RPMI7951 (cell line): ENCODE measurements at regions not wholly inside any gene's neighbourhood (a gene's known extent, or its start where the extent isn't known, plus 50 kb on each side); places are given as distances from the start of the nearest gene placed in this dataset.
A peak's percentile ranks its signal among the peaks of the same experiment; 100 is the strongest.
"Not testable (repeated sequence)": the region's sequence is repeated elsewhere in the genome, so short reads cannot be mapped to it uniquely, and the experiment has no call there.

ENCODE experiments used
- DNase-seq: peaks from one replicate; pipeline ENCODE4 v3.0.0-alpha.2; 2012; ENCODE audit warnings: low read depth

DNA sequence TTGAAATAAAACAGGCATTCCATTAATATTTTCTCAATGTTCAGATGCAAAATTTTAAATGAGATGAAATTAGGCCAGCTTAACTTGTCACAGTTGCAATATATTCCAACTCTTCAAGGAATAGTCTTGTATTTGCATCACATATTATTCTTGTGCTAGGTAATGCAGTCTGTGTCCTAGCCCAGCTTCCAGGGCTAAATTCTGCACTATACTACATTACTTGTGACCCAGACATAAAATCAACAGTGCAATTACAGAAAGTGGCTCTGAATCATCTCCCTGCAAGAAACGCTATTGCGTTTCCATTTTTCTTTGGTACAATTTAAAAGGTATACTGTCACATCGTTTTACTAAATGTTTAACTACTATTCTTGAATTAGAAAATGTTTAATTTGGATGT, 399.2 kb downstream of the TENT5A start:
- no peak for DNase-seq

DNA sequence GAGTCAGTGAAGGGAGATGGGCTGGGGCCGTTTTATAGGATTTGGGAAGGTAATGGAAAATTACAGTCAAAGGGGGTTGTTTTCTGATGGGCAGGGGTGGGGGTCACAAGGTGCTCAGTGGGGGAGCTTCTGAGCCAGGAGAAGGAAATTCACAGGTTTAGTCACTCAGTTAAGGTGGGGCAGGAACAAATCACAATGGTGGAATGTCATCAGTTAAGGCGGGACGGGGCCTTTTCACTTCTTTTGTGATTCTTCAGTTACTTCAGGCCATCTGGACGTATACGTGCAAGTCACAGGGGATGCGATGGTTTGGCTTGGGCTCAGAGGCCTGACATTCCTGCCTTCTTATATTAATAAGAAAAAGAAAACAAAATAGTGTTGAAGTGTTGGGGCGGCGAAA, 408.5 kb downstream of the TENT5A start:
- not testable (repeated sequence) for DNase-seq

DNA sequence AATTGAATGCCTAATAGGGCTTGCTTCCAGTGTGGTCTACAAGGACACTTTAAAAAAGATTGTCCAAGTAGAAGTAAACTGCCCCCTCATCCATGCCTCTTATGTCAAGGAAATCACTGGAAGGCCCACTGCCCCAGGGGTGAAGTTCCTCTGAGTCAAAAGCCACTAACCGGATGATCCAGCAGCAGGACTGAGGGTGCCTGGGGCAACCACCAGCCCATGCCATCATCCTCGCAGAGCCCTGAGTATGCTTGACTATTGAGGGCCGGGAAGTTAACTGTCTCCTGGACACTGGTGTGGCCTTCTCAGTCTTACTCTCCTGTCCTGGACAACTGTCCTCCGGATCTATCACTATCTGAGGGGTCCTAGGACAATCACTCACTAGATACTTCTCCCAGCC, 411.5 kb downstream of the TENT5A start:
- DNase-seq, result peak; percentile 33

DNA sequence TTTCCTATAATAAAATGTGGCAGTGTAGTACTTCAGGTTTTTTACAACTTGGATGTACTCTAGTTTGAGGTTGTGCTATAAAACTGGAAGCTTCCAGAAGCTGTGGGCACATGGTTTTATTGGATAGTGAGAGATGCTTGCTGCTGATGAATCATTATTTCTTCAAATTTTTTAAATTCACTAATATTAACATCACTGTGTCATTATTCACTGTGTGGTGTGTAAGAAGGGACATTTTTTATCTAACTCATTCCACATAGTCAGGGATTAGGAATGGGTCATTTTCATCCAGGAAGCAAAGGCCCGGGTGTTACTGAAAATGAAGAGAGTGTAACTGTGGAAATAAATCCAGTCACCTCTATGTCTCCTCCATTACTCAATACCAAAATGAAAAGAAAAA, 421.0 kb downstream of the TENT5A start:
- DNase-seq, result no peak

DNA sequence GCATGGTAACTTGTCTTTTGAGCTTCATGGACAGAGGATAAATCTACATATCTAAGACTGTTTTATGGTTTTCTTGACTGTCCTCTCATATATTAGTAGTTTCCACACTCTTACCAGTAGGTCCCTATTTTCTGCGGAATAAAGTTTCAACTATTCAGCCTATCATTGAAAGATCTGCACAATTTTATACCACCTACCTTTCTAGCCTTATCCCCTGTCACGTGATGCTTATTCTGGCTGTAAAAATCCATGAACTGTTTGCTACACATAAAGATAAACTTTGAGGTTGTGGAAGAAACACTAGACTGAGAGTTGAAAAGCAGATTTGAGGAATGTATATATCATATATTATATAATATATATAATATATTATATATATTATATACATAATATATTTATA, 423.8 kb downstream of the TENT5A start:
- no peak for DNase-seq

DNA sequence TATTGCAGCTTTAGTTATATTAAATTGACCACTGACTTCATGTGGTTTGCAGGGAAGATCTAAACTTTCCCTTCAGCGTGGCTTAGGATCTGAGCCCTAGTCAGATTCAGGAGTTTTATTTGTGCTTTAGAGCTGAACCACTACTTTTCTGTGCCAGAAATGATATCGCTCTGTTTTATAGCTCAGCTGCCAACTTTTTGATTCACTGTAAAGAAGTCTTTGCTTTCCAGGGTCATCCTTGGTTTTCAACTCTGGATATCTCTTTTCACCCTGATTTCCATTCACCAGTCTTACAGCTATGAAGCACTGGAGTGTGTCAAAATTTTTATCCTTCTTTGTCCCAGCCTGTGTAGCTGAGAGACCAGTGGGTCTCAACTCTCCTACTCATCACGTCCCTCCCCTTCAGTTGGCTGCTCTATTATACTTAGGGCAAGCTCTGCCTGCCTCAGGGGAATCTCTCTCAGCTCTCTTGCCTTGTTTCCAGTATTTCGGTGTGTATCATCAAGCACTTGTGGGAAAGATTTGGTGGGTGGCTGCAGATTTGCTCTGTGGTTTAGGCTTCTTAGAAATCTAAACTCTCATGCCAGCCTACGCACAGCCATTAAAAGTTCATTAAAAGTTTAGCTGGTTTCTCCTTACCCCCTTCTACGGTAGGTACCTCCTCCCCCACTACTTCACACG, 425.5 kb downstream of the TENT5A start:
- DNase-seq, result peak; percentile 45

DNA sequence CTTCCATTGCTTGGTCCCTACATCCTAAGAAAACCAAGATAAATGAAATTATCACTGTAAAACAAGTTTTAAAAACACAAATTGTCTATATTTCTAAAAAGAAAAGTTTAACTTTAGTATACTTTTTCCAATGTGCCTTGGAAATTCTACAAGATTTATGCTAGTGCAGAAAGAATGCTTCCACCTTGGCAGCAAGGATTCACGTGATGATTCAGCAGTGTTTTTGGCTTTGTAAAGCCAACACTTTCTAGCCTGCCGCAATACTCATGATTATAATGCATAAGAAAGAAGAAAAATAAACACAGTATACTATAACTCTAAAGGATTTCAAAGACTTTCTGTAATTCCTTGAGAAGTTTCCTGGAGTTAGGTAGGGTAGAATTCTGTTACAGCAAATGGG, 442.7 kb downstream of the TENT5A start:
- DNase-seq, result no peak

DNA sequence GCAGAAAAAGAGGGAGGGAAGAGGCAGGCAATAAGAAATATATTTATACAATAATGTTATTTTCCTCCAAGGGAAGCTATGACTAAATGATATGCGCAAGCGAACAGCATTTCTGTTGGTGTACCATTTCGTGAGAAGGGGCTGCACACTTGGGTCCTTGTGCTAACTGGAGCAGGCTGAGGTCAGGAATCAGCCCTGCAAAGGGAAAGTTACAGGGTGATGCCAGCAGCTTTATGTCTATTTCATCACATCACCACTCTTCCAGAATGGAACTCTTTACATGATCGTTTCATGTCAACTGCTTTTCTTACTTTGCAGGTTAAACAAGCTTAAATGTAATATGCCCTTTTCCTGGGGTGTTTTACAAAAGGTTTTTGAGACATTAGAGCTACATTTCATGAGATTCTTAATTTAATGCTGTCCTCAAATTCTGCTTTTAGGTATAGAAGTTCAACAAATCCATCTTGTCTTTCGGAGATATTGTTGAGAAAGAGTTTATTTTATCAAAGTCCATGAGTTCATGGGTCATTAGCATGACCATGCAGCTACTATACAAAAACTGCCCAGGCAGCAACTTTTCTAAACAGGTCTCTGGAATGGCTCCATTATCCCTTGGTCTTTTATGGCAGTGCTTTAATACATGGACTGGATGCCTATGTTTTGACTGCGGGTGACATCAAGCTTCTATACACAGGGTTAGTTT, 443.8 kb downstream of the TENT5A start:
- no peak for DNase-seq

DNA sequence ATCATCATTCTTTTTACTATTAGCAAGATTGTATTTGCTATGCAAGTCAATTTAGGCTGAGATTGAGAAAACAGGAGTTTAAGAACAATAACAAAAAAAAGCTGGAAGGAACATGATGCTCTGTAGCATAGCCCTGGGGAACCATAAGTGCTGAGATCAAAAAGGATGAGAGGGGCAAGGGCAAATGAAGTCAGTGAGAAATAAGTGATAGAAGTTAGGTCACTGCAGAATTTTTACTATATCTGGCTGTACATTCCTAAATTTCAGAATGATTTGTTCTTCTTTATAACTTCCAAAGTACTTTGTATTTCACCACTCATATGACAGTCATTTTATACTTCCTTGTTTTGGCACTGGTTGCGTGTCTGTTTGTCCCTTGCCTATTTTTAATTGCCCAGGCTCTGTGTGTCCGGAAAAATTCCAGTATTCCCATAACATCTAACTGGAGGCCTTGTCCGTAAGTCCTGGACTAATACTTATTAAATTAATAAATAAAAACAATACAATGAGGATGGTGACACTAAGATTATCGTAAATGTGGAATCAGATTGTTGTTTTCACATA, 444.7 kb downstream of the TENT5A start:
- DNase-seq, result no peak

DNA sequence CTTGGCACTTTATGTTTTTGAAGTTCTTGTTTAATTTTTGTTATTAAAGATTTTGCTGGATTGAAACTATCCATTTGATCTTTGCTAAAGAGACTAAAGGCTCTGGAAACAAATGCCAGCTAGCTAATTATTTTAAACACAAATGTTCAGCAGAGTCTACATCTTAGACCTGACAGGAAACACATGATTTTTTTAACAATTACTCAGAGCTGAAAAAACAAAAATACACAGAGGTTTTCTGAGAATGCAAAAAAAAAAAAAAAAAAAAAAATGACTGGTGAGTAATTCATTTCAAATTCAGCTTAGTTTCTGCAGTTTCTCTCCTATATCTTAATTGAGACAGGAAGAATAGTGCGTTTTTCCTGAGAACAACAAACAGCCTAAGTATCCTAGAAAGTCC, 448.0 kb downstream of the TENT5A start:
- no peak for DNase-seq

DNA sequence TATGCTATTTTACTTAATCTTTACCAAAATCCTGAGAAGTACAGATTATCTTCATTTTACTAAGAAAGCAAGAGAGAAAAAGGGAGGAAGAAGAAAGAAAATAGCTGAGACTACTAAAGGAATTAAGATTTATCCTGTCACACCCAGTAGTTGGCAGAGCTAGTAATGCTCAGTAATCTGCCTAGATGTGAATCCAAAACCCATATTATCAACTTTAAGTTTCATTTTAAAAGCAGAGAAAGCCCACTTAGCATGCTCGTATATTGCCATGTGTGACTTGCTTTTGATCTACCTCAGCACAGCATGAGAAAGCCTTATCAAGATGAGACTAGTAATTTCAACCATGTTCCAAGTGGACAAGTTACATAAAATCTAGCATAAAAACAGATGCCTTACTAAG, 451.5 kb downstream of the TENT5A start:
- no peak for DNase-seq

DNA sequence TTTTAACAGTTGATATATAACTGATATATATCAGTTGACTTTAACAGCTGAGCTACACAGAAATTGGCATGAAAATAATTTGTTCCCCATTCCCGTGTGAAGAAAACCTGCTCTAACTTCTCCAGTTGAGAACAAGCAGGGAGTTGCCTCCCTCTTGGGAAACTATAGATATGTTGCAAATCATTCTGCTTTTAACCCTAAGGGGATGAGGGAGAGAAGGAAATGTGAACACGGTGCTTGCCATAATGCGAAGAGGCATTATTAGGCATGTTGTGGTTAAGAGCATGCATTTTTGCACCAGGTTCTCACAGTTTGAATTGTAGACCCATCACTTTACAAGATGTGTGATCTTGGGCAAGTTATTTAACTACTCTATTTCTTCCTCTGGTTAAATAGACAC, 453.7 kb downstream of the TENT5A start:
- no peak for DNase-seq

DNA sequence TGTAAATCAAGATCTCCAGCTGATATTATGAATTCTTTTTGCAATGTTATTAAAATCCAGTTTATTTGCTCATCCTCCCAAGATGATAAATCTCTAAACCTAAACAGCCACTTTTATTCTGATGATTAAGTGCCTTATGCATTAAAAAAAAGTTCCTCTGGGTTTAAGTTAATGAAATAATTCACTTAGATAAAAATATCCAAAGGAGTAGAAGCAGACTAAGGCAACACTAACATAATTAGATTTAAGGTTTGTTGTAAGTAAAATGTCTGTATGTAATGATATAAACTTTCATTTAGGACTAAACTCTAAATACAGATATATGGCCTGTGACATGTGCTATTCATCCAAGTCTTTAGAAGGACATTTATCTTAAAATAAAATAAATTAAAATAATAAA, 457.2 kb downstream of the TENT5A start:
- no peak for DNase-seq

DNA sequence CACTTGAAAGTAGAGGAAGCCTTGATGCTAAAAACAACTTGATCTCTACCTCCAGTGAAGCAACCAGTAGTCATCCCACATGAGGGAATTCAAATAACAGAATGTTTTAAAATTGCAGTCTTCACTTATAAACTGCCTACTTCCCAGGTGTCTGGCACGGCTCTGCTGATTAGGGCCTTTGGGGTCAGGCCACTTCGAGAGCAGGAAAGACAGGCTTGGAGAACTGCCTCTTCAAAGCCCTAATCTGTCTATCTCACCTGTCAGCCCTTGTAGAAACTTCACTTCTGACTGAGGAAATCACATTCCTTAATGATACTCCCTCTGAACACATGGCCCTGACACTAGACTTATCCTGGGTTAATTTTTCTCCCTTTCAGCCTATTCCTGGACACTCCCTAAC, 458.6 kb downstream of the TENT5A start:
- DNase-seq, result no peak

DNA sequence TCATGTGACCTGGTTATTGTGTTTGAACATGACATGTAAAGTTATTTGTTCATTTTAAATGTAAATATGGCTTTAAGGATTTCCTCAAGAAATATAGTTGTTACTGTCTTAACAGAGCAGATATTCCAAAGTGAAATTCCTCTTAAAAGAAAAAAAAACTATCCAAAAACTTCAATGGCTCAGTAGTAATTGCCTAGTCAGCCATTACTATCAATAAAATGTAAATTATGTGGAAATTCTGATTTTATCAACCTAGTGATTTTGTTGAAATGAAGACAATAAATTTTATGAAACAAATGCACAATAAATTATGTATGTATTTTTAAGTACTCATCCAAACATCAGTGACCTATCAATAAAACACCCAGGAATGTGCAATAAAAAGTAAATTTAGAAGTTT, 463.3 kb downstream of the TENT5A start:
- DNase-seq, result no peak

DNA sequence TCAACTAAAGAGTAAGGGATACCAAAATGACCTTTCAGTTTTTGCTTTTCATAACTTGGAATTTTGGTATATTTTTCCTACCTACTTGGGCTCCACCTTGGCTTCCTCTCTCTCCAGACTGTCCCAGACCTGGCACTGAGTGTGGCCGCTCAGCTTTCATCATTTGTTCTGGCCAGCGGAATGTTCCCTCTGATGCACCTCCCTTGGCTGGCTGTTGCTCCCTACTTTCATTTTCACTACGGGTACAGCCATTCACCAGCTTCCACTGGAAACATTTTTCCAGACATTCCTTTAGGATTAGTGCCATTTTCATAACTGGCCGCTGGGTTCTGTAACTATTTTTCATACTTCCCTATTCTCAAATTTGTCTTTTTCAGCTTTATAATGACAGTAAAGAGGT, 487.4 kb downstream of the TENT5A start:
- peak; percentile 74 for DNase-seq

DNA sequence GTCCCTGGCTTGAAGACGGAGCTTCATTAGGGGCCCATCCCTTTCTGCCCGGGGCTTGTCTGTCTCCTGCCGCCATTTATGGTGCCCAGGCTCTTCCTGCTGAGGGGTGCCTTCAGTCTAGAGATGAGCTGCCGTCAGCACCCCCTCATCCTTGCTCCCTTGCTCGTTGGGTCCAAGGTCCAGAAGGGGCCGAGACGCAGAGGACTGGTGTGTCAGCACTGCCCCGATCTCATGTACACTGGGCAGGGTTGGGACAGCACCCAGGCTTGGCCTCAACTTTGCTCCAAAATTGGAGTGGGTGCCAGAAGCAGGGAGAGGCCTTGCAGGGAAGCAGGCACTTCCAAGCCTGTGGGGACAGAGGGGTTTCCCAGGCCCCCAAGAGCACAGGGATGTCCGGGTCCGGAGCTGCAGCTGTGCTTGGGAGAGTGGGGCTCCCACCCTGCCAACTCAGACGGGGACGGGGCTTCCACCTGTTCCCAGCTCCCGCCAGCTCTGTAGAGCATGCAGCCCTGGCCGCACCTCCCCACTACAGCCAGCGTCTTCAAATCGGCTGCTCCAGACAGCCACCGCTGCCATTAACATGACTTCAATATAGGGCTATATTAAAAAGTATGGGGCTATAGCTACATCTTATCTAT, 488.8 kb downstream of the TENT5A start:
- DNase-seq, result no peak

DNA sequence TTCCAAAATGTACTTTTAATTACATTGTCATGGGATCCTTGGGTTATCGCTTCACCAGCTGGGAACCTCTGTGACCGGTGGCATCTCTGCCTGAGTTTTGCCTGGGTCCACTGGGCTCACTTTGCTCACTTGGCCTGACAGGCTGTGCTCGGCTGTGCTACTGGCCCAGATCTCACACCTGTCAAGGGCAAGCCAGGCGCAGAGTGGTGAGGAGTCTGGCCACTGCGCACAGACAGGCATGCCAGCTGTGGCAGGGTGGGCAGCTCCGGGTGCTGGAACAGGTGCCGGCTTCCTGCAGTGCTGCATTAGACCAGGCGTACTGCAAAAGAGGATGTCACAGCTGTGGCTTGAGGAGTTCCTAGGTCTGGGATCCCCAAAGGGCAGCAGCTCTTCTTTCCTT, 489.8 kb downstream of the TENT5A start:
- no peak for DNase-seq

DNA sequence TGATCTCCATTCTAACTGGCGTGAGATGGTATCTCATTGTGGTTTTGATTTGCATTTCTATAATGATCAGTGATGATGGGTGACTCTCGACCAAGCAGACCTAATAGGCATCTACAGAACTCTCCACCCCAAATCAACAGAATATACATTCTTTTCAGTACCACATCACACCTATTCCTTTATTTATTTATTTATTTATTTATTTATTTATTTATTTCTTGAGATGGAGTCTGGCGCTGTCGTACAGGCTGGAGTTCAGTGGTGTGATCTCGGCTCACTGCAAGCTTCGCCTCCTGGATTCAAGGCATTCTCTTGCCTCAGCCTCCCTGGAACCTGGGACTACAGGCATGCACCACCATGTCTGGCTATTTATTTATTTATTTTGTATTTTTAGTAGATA, 496.3 kb downstream of the TENT5A start:
- not testable (repeated sequence) for DNase-seq

DNA sequence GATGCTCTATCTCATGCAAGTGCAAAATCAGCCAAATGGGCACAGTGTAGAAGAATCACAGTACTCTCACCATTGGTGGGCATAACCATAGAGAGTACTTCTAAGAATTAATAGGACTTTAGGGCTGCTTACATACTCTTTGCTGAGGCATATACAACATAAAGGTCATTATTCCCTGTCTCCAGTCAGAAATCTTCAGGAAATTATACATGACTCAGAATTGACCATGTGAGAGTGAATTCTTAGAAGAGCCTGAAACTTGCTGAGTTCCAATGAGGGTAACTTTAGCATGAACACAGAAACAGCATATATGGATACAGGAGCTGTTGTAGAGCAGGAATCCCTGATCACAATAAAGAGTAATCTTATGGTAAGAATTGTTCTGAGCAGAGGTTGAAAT, 498.7 kb downstream of the TENT5A start:
- DNase-seq, result no peak

DNA sequence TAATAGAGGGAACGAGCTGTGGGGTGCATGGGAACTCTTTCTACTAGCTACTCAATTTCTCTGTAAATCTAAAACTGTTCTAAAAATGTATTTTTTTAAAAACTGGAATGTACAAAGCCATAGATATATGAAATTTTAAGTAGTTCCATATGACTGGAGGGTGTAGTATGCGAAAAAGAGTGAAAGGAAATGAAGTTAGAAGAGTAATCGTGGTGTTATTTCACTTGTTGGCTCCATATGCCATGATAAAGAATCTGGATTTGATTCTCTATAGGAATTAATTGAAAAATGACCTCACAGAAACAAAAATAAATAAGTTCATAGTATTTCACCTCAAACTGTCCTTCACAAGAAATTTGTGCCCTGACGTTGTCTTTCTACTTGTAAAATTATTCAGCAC, 500.2 kb downstream of the TENT5A start:
- no peak for DNase-seq

DNA sequence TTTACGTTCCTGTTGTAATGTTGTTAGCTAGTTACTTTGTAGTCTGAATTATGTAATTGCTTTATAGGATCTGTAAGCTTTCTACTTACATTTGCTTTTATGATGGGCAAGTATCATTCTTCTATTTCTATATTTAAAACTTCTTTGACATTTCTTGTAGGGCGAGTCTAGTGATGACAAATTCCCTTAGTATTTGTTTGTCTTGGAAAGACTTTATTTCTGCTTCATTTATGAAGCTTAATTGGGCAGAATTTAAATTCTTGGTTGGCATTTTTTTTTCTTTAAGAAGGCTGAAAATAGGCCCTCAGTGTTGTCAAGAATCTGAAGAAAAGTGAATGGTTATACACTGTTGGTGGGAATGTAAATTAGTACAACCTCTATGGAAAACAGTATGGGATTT, 506.3 kb downstream of the TENT5A start:
- DNase-seq, result no peak

DNA sequence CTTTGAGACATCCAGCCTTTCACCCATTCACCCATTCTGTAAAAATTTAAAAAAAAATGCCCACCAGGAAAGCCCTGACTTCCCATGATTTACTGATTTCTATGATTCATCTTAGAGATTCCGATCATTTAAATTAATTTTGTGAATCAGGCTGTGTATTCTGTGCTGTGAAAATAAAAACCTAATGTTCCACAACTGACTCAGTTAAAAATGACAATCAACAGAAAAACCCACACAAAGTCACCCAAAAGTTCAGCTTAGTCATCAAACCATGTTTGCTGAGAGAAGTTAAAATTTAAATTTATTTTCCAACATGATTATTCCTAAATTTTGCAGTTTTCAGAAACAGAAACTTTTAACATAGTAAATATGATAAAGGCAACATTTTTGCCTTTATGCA, 509.9 kb downstream of the TENT5A start:
- DNase-seq, result no peak
